Naive thymus-derived CD4-positive, alpha-beta T cell (primary cell): ENCODE measurements at regions not wholly inside any gene's neighbourhood (a gene's known extent, or its start where the extent isn't known, plus 50 kb on each side); places are given as distances from the start of the nearest gene placed in this dataset.

ENCODE experiments used
- ATAC-seq: fragments of 150-1000 bp; cut with Tn5 transposase; 2 replicates; pipeline ENCODE4 v1.10.0; 2021; ENCODE audit warnings: mild to moderate bottlenecking, moderate library complexity
- CTCF ChIA-PET: fragments of 350-600 bp; sonication (Branson Sonifier 250); formaldehyde crosslinking; loops from one replicate; lab custom pipeline; 2021; ENCODE audit warnings: antibody characterized with exemption; lab: Charles Lee
- POLR2A ChIA-PET: fragments of 350-600 bp; sonication (Branson Sonifier 250); formaldehyde crosslinking; loops from one replicate; lab custom pipeline; 2021; ENCODE audit warnings: antibody characterized with exemption, inconsistent platforms; lab: Charles Lee
- DNase-seq, 9 donors: peaks; one replicate each; pipeline versions ENCODE4 v3.0.0 to v3.0.0-alpha.2; 2020 to 2022; ENCODE audit warnings: mixed read lengths in 1 of 9
- H3K27ac ChIP-seq: one replicate; pipeline ENCODE4 v1.7.0; 2013; ENCODE audit warnings: mild to moderate bottlenecking, low read depth, low read length, moderate library complexity
- H3K27me3 ChIP-seq, 2 donors: one replicate each; pipeline ENCODE4 v1.7.0; 2013; ENCODE audit warnings: low read length in 2 of 2, mild to moderate bottlenecking in 2 of 2, moderate library complexity in 2 of 2; ENCODE audit not compliant: control insufficient read depth in 2 of 2, insufficient read depth in 2 of 2
- H3K36me3 ChIP-seq, 3 experiments: 1 replicate in 2 of 3; 2 replicates in 1 of 3; pipeline ENCODE4 v1.7.0; 2013; ENCODE audit warnings: low read length in 3 of 3, mild to moderate bottlenecking in 3 of 3, moderate library complexity in 1 of 3; ENCODE audit not compliant: insufficient read depth in 3 of 3, control insufficient read depth in 2 of 3
- H3K4me1 ChIP-seq, 2 donors: one replicate each; pipeline ENCODE4 v1.7.0; 2013; ENCODE audit warnings: low read length in 2 of 2, mild to moderate bottlenecking in 2 of 2, moderate library complexity in 1 of 2; ENCODE audit not compliant: control insufficient read depth in 2 of 2, insufficient read depth in 2 of 2
- H3K4me3 ChIP-seq: 2 replicates; pipeline ENCODE4 v1.7.0; 2013; ENCODE audit warnings: mild to moderate bottlenecking, low read length
- H3K9me3 ChIP-seq, 3 experiments: 1 replicate in 2 of 3; 2 replicates in 1 of 3; pipeline ENCODE4 v1.7.0; 2013; ENCODE audit warnings: low read length in 3 of 3; ENCODE audit not compliant: control insufficient read depth in 2 of 3
- H3K27ac Mint-ChIP-seq, 9 donors: one replicate each; pipeline ENCODE4 v1.8.0; 2020 to 2022; ENCODE audit warnings: mixed read lengths in 9 of 9, mild to moderate bottlenecking in 8 of 9, moderate library complexity in 5 of 9, inconsistent platforms in 2 of 9
- H3K27me3 Mint-ChIP-seq, 5 donors: one replicate each; pipeline ENCODE4 v1.8.0; 2021 to 2022; ENCODE audit warnings: mixed read lengths in 5 of 5, mild to moderate bottlenecking in 1 of 5
- H3K36me3 Mint-ChIP-seq, 5 donors: one replicate each; pipeline ENCODE4 v1.8.0; 2020 to 2022; ENCODE audit warnings: mixed read lengths in 5 of 5, mild to moderate bottlenecking in 3 of 5, inconsistent platforms in 1 of 5
- H3K4me1 Mint-ChIP-seq, 7 donors: one replicate each; pipeline ENCODE4 v1.8.0; 2020 to 2022; ENCODE audit warnings: mixed read lengths in 7 of 7, mild to moderate bottlenecking in 3 of 7, inconsistent platforms in 1 of 7
- H3K4me3 Mint-ChIP-seq, 10 donors: one replicate each; pipeline ENCODE4 v1.8.0; 2020 to 2022; ENCODE audit warnings: mild to moderate bottlenecking in 10 of 10, mixed read lengths in 10 of 10, moderate library complexity in 6 of 10, inconsistent platforms in 2 of 10
- H3K9me3 Mint-ChIP-seq, 11 donors: one replicate each; pipeline ENCODE4 v1.8.0; 2020 to 2022; ENCODE audit warnings: mixed read lengths in 11 of 11, mild to moderate bottlenecking in 4 of 11, inconsistent platforms in 1 of 11, moderate library complexity in 1 of 11
- intact Hi-C, 2 donors: fragments of 100-400 bp; cut with micrococcal nuclease; formaldehyde crosslinking; loops; one replicate each; pipeline ENCODE4 v1.15.1; 2023

DNA sequence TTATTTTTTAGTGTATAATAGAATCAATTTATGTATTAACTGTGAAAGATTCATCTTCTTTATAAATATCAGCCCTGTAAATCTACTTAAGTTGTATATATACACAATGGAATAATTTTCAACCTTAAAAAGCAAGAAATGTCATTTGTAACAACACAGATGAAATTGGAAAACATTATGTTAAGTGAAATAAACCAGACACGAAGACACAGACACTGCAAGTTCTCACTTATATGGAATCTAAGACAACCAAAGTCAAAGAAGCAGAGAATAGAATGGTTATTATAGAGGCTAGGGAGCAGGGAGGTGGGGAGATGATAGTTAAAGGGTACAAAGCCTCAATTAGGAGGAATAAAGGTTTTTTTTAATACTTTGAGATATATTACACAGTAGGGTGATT is 1404.4 kb downstream of the HACE1 start:
- Mint-ChIP-seq H3K36me3 (no peaks in the 10 kb centered on the region), H3K27ac (no peak overlapping the region), H3K27me3 (no peaks in the 10 kb centered on the region), H3K9me3 (peaks cover 0 to 9% (median 3%) of the 10 kb centered on the region in 11 donors), H3K4me3 (no peak overlapping the region), H3K4me1 (no peaks in the 10 kb centered on the region)
- no peak for ATAC-seq
- Histone ChIP-seq H3K4me1 (no peaks in the 10 kb centered on the region), H3K27ac (no peak overlapping the region), H3K4me3 (no peak overlapping the region), H3K27me3 (no peaks in the 10 kb centered on the region), H3K9me3 (no peaks in the 10 kb centered on the region), H3K36me3 (no peaks in the 10 kb centered on the region)
- ChIA-PET POLR2A (no interaction called here), CTCF (no interaction called here)
- intact Hi-C loops, result loop anchor here in 1 of 2 donors (10.0 kb wide), 1 partner anchor 760 kb away; no protein-coding TSS in a partner anchor
- DNase-seq, result no peak

DNA sequence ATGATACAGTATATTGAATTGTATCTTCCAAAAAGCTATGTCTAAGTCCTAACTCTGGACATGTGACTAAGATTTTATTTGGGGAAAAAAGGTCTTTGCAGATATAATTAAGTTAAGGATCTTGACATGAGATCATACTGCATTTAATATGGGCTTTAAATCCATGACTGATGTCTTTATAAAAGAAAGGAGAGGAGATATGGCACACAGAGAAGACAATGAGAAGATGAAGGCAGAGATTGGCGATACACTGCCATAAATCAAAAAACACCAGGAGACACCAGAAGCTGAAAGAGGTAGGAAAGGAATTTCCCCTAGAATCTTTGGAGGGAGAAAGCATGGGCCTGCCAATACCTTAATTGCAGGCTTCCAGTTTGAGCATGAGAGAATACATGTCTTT is 1450.2 kb downstream of the HACE1 start:
- CTCF ChIA-PET, result no interaction called here
- Histone ChIP-seq H3K27me3 (no peaks in the 10 kb centered on the region), H3K4me1 (no peaks in the 10 kb centered on the region), H3K36me3 (no peaks in the 10 kb centered on the region), H3K27ac (no peak overlapping the region), H3K9me3 (no peaks in the 10 kb centered on the region), H3K4me3 (no peak overlapping the region)
- Mint-ChIP-seq H3K27ac (no peak overlapping the region), H3K36me3 (no peaks in the 10 kb centered on the region), H3K27me3 (no peaks in the 10 kb centered on the region), H3K4me3 (no peak overlapping the region), H3K4me1 (no peaks in the 10 kb centered on the region), H3K9me3 (peaks cover 0 to 2% (median 0%) of the 10 kb centered on the region in 11 donors)
- ATAC-seq (no peak), DNase-seq (no peak)
- intact Hi-C loops, result no loop called here
- POLR2A ChIA-PET, result no interaction called here

DNA sequence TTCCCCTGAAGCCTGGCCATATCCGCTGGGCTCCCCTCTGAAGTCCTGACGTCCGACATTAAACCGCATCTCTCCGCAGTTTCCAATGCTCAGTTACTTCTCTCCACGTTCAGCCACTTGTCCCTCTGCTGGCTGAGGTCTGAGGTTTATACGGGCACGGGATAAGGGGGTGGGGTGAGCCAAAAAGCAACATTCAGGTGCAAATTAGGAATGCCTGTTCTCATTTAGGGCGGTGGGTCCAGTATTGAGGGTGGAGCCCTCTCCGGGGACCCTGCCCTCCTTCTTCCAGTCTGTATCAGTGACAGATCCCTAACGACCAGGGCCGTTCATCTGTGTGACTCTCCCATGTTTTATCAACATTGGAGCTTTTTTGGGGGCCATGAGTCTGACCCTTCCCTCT is 1454.4 kb downstream of the HACE1 start:
- no peaks in the 10 kb centered on the region for H3K36me3 Mint-ChIP-seq
- CTCF ChIA-PET, result no interaction called here
- no peak overlapping the region for H3K4me3 Mint-ChIP-seq
- H3K9me3 Mint-ChIP-seq, result peaks cover 0 to 10% (median 3%) of the 10 kb centered on the region in 11 donors
- Histone ChIP-seq H3K27me3 (no peaks in the 10 kb centered on the region), H3K36me3 (no peaks in the 10 kb centered on the region), H3K9me3 (no peaks in the 10 kb centered on the region), H3K4me1 (no peaks in the 10 kb centered on the region), H3K27ac (no peak overlapping the region), H3K4me3 (no peak overlapping the region)
- POLR2A ChIA-PET, result no interaction called here
- no peak overlapping the region for H3K27ac Mint-ChIP-seq
- DNase-seq (no peak), ATAC-seq (no peak)
- H3K4me1 Mint-ChIP-seq, result no peaks in the 10 kb centered on the region
- intact Hi-C loops, result no loop called here
- no peaks in the 10 kb centered on the region for H3K27me3 Mint-ChIP-seq

DNA sequence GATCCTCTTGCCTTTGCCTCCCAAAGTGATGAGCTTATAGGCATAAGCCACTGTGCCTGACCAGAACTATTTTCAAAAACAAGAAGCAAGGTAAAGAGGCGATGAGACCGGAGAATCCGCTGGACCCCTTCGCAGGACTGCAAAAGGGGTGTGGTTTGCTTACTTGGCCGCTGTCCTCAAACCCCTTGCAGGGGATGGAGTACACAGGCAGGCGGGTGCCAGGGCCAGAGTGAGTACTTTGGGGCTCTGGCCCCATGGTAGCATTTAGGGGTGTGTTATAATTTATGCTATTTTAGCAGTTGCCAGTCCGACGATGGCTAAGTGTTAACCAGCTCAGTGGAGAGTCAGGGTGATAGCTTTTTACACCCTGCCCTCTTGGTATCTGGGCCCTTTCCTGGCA is 1454.9 kb downstream of the HACE1 start:
- Mint-ChIP-seq H3K27me3 (no peaks in the 10 kb centered on the region), H3K9me3 (peaks cover 0 to 10% (median 3%) of the 10 kb centered on the region in 11 donors)
- ATAC-seq, result no peak

DNA sequence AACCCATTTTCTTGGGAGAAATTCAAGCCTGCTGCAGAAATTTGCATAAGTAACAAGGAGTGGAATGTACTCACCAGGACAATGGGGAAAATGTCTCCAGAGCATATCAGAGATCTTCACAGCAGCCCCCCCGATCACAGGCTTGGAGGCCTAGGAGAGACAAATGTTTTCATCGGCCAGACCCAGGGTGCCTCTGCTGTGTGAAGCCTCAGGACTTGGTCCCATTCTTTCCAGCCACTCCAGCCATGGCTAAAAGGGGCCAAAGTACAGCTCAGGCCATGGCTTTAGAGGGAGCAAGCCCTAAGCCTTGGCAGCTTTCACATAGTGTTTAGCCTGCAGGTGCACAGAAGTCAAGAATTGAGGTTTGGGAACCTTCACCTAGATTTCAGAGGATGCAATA is 1463.0 kb downstream of the HACE1 start:
- H3K4me1 Mint-ChIP-seq, result no peaks in the 10 kb centered on the region
- POLR2A ChIA-PET, result no interaction called here
- no peak overlapping the region for H3K4me3 ChIP-seq

More for the DNA sequence above, 1454.9 kb downstream of the HACE1 start:
- Histone ChIP-seq H3K27me3 (no peaks in the 10 kb centered on the region), H3K9me3 (no peaks in the 10 kb centered on the region), H3K27ac (no peak overlapping the region), H3K4me3 (no peak overlapping the region), H3K36me3 (no peaks in the 10 kb centered on the region), H3K4me1 (no peaks in the 10 kb centered on the region)
- no peak overlapping the region for H3K27ac Mint-ChIP-seq
- intact Hi-C loops, result no loop called here
- POLR2A ChIA-PET, result no interaction called here
- no peak for DNase-seq
- no peaks in the 10 kb centered on the region for H3K4me1 Mint-ChIP-seq
- CTCF ChIA-PET, result no interaction called here
- no peak overlapping the region for H3K4me3 Mint-ChIP-seq
- no peaks in the 10 kb centered on the region for H3K36me3 Mint-ChIP-seq

DNA sequence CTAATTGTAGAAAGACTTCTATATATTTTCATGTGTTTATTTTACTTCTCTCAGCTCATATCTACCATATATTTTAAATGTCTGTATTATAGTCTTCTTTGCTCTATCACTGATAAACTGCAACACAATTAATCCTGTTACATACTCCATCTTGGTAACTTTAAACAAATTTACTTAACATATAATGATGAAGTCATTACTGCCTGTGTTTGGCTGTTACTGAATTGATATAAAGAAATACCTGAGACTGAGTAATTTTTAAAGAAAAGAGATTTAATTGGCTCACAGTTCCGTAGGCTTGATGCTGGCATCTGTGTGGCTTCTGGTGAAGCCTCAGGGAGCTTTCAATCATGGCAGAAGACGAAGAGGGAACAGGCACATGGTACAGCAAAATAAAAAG is 1480.4 kb downstream of the HACE1 start:
- intact Hi-C loops, result no loop called here
- Histone ChIP-seq H3K27me3 (no peaks in the 10 kb centered on the region), H3K27ac (no peak overlapping the region), H3K36me3 (no peaks in the 10 kb centered on the region), H3K4me3 (no peak overlapping the region), H3K4me1 (no peaks in the 10 kb centered on the region), H3K9me3 (no peaks in the 10 kb centered on the region)
- DNase-seq, result no peak
- no peaks in the 10 kb centered on the region for H3K27me3 Mint-ChIP-seq
- H3K4me3 Mint-ChIP-seq, result no peak overlapping the region
- no peaks in the 10 kb centered on the region for H3K4me1 Mint-ChIP-seq
- H3K36me3 Mint-ChIP-seq, result no peaks in the 10 kb centered on the region
- peaks cover 0 to 21% (median 4%) of the 10 kb centered on the region in 11 donors for H3K9me3 Mint-ChIP-seq
- H3K27ac Mint-ChIP-seq, result no peak overlapping the region
- CTCF ChIA-PET, result no interaction called here
- POLR2A ChIA-PET, result no interaction called here
- no peak for ATAC-seq

More for the DNA sequence above, 1463.0 kb downstream of the HACE1 start:
- Histone ChIP-seq H3K4me1 (no peaks in the 10 kb centered on the region), H3K36me3 (no peaks in the 10 kb centered on the region), H3K27ac (no peak overlapping the region), H3K9me3 (no peaks in the 10 kb centered on the region), H3K27me3 (no peaks in the 10 kb centered on the region)
- Mint-ChIP-seq H3K36me3 (no peaks in the 10 kb centered on the region), H3K27ac (no peak overlapping the region), H3K4me3 (no peak overlapping the region), H3K9me3 (peaks cover 2 to 20% (median 12%) of the 10 kb centered on the region in 11 donors), H3K27me3 (no peaks in the 10 kb centered on the region)
- intact Hi-C loops, result no loop called here
- DNase-seq, result no peak
- no peak for ATAC-seq
- CTCF ChIA-PET, result no interaction called here

DNA sequence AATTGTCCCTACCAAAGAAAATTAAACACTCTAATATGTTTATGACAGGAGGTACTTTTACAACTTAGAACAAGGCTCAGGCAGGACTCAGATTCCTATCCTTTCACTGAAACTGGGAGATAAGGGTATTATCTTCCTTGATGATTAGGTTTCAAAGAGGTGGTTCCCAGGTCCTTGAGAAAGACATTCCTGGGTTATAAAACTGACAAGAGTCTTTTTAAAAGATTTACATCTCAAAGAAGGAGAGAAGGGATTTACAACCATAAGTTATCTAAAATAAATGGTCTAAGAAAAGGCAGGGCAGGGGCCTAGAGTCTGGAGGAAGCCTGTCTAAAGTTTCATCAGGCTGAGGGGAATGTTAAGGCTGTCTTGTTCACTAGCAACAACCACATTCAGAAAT is 1492.5 kb downstream of the HACE1 start:
- intact Hi-C loops, result no loop called here
- CTCF ChIA-PET, result no interaction called here
- Mint-ChIP-seq H3K4me3 (no peak overlapping the region), H3K27me3 (no peaks in the 10 kb centered on the region), H3K27ac (no peak overlapping the region), H3K9me3 (peaks cover 0 to 17% (median 9%) of the 10 kb centered on the region in 11 donors), H3K4me1 (no peaks in the 10 kb centered on the region), H3K36me3 (peaks cover 0 to 4% (median 0%) of the 10 kb centered on the region in 5 donors)
- Histone ChIP-seq H3K4me1 (no peaks in the 10 kb centered on the region), H3K27ac (no peak overlapping the region), H3K4me3 (no peak overlapping the region), H3K9me3 (no peaks in the 10 kb centered on the region), H3K27me3 (no peaks in the 10 kb centered on the region), H3K36me3 (no peaks in the 10 kb centered on the region)
- DNase-seq (no peak), ATAC-seq (no peak)
- POLR2A ChIA-PET, result no interaction called here
